ENCODE measurements at regions not wholly inside any gene's neighbourhood (a gene's known extent, or its start where the extent isn't known, plus 50 kb on each side); places are given as distances from the start of the nearest gene placed in this dataset.

DNA sequence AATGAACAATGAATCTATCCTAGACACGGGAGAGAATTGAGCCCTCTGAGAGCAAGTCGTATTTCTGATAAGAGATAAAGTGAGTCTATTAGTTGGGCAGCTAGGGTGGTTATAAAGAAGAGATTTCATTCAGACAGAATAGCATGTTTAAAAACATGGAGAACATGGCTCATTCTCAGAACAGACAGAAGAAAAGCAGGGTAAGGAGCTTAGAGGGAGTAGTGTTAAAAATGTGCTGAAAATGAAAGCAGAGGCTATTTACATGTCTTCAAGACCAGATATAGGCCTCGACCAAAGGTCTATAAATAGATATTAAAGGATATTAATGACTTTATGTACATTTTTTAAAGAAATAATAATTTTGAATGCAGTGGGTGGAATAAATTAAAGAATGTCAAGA is 149.5 kb downstream of the SLITRK1 start:
- intact Hi-C loops (cut with micrococcal nuclease) (no loop called here), dilution Hi-C loops (cut with HindIII; ENCODE audit: low sequenced_read_pairs, unreplicated experiment) (no loop called here), in situ Hi-C loops (cut with MboI; ENCODE audit: low sequenced_read_pairs) (no loop called here)
- Histone ChIP-seq H3K9ac (ENCODE audit: low read depth, low read length) (no peak overlapping the region), H3K27ac (ENCODE audit: insufficient read depth, low read length) (no peak overlapping the region), H2AK9ac (replicated peaks; ENCODE audit: low read depth, low read length, poor library complexity) (no peak overlapping the region), H2BK20ac (ENCODE audit: low read depth, low read length) (no peak overlapping the region), H4K8ac (ENCODE audit: low read depth in 2 of 2, low read length in 2 of 2) (no peak overlapping the region), H3K56ac (ENCODE audit: extremely low read depth, insufficient read depth, low read length) (no peak overlapping the region), H3K14ac (replicated peaks; ENCODE audit: low read depth, low read length) (no peak overlapping the region), H4K91ac (ENCODE audit: insufficient read depth, low read depth, low read length) (no peak overlapping the region), H3K36me3 (ENCODE audit: control insufficient read depth, insufficient read depth, low read length) (no peaks in the 10 kb centered on the region), H4K5ac (ENCODE audit: low read depth, low read length) (no peak overlapping the region), H3K4me3 (ENCODE audit: insufficient read depth, low read depth, low read length) (no peak overlapping the region), H3K23ac (ENCODE audit: low read depth, low read length) (no peak overlapping the region), H4K20me1 (ENCODE audit: insufficient read depth, low read length) (no peaks in the 10 kb centered on the region), H3K9me3 (ENCODE audit: control insufficient read depth, insufficient read depth, low read length) (no peaks in the 10 kb centered on the region), H2AFZ (replicated peaks; ENCODE audit: low read length, poor library complexity) (no peak overlapping the region), H3K4me1 (ENCODE audit: control insufficient read depth, insufficient read depth, low read length) (no peaks in the 10 kb centered on the region), H3K27me3 (ENCODE audit: control insufficient read depth, insufficient read depth, low read length) (no peaks in the 10 kb centered on the region), H3K9me1 (ENCODE audit: insufficient read depth, low read length) (no peaks in the 10 kb centered on the region), H2AK5ac (ENCODE audit: low read depth, low read length) (no peak overlapping the region), H2BK120ac (ENCODE audit: low read depth, low read length) (no peak overlapping the region), H3K4ac (ENCODE audit: low read depth, low read length) (no peak overlapping the region), H2BK5ac (ENCODE audit: low read depth, low read length, poor library complexity, severe bottlenecking) (no peak overlapping the region), H2BK15ac (ENCODE audit: low read depth, low read length) (no peak overlapping the region), H3K18ac (ENCODE audit: low read depth, low read length) (no peak overlapping the region), H3K79me1 (ENCODE audit: low read depth in 1 of 2, low read length in 2 of 2) (no peaks in the 10 kb centered on the region), H3K4me2 (ENCODE audit: low read depth, low read length) (no peak overlapping the region)
- POLR2A ChIA-PET (ENCODE audit: unreplicated experiment), result no interaction called here
- no CpG with 5 or more reads among the region's 3 CpGs for WGBS, 2 experiments (ENCODE audit: extremely low coverage in 2 of 2, insufficient read length in 1 of 2)
- no TSS peak for BruUV-seq (replicated peaks)
- TF ChIP-seq FOS (IDR thresholded peaks at IDR 0.05; ENCODE audit: low read depth, low read length) (no peak), BHLHE40 (IDR thresholded peaks at IDR 0.05; ENCODE audit: low read depth, low read length) (no peak), NFE2L2 (IDR thresholded peaks at IDR 0.05; ENCODE audit: low read depth, low read length) (no peak), SMC3 (IDR thresholded peaks at IDR 0.05; ENCODE audit: low read depth, low read length) (no peak), RAD21 (IDR thresholded peaks at IDR 0.05; ENCODE audit: low read length) (no peak), MXI1 (IDR thresholded peaks at IDR 0.05; ENCODE audit: borderline replicate concordance, low read depth, low read length) (no peak), POLR2A (IDR thresholded peaks at IDR 0.05; ENCODE audit: low read depth, low read length) (no peak), CHD1 (IDR thresholded peaks at IDR 0.05; ENCODE audit: low read depth, low read length) (no peak), USF2 (IDR thresholded peaks at IDR 0.05; ENCODE audit: low read depth, low read length) (no peak), CEBPB (IDR thresholded peaks at IDR 0.05; ENCODE audit: low read depth, low read length) (no peak), MAFK (IDR thresholded peaks at IDR 0.05; ENCODE audit: low read depth, low read length) (no peak), MAZ (IDR thresholded peaks at IDR 0.05; ENCODE audit: borderline replicate concordance, low read depth, low read length) (no peak), RCOR1 (IDR thresholded peaks at IDR 0.05; ENCODE audit: insufficient replicate concordance, low read length) (no peak)
- TF ChIP-seq, protein P1, sequence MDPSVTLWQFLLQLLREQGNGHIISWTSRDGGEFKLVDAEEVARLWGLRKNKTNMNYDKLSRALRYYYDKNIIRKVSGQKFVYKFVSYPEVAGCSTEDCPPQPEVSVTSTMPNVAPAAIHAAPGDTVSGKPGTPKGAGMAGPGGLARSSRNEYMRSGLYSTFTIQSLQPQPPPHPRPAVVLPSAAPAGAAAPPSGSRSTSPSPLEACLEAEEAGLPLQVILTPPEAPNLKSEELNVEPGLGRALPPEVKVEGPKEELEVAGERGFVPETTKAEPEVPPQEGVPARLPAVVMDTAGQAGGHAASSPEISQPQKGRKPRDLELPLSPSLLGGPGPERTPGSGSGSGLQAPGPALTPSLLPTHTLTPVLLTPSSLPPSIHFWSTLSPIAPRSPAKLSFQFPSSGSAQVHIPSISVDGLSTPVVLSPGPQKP (IDR thresholded peaks at IDR 0.05; ENCODE audit: borderline replicate concordance, low read depth, low read length), result no peak
- CTCF ChIA-PET, result no interaction called here
- DNase-seq (no peak), ATAC-seq (ENCODE audit: low read depth) (no peak)

All from IMR-90 (cell line).